Adrenal gland (tissue), 5 donors: ENCODE measurements at regions not wholly inside any gene's neighbourhood (a gene's known extent, or its start where the extent isn't known, plus 50 kb on each side); places are given as distances from the start of the nearest gene placed in this dataset.

ENCODE experiments used
- POLR2A ChIP-seq, 2 donors: fragments of 450-650 bp; IDR thresholded peaks; one replicate each; pipeline ENCODE4 v1.6.1; 2017; ENCODE audit warnings: antibody characterized with exemption in 2 of 2, mild to moderate bottlenecking in 2 of 2, moderate library complexity in 1 of 2
- TF ChIP-seq, protein P1 (sequence below), 6 experiments: fragments of 450-650 bp in 4 of 6; fragments of 200-600 bp in 2 of 6; sonication (generic) in 1 of 6; IDR thresholded peaks; 1 replicate in 5 of 6; 2 replicates in 1 of 6; pipeline versions ENCODE4 v1.5.1 to v1.8.0; 2016 to 2021; ENCODE audit warnings: antibody characterized with exemption in 6 of 6, mild to moderate bottlenecking in 2 of 6, moderate library complexity in 1 of 6
- donor health status: DM: no; HTN: no; CAD: no.

DNA sequence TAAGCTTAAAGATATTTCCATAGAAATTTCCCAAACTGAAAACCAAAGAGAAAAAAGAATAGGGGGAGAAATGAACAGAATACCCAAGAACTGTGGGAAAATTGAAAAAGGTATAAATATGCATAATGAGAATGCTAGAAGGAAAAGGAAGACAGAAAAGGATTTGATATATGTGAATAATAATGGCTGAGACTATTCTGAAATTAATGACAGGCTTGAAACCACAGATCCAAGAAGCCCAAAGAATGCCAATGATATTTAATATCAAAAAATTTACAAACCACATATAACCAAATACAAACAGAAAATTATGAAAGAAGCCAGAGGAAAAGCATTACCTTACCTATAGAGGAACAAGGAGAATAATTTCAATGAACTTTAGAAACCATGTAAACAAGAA, 153.0 kb downstream of the ANXA2 start:
- TF ChIP-seq, protein P1, sequence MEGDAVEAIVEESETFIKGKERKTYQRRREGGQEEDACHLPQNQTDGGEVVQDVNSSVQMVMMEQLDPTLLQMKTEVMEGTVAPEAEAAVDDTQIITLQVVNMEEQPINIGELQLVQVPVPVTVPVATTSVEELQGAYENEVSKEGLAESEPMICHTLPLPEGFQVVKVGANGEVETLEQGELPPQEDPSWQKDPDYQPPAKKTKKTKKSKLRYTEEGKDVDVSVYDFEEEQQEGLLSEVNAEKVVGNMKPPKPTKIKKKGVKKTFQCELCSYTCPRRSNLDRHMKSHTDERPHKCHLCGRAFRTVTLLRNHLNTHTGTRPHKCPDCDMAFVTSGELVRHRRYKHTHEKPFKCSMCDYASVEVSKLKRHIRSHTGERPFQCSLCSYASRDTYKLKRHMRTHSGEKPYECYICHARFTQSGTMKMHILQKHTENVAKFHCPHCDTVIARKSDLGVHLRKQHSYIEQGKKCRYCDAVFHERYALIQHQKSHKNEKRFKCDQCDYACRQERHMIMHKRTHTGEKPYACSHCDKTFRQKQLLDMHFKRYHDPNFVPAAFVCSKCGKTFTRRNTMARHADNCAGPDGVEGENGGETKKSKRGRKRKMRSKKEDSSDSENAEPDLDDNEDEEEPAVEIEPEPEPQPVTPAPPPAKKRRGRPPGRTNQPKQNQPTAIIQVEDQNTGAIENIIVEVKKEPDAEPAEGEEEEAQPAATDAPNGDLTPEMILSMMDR (IDR thresholded peaks at IDR 0.05) = no peak
- no peak for TF ChIP-seq POLR2A (IDR thresholded peaks at IDR 0.05)
